Mesothelial cell of epicardium (in vitro differentiated cells): ENCODE measurements at regions not wholly inside any gene's neighbourhood (a gene's known extent, or its start where the extent isn't known, plus 50 kb on each side); places are given as distances from the start of the nearest gene placed in this dataset.

Source experiments
- DNase-seq, 2 experiments: peaks; one replicate each; pipeline ENCODE4 v3.0.0; 2021; ENCODE audit warnings: low spot score in 2 of 2; ENCODE audit not compliant: unreplicated experiment in 2 of 2
- H3K27ac Mint-ChIP-seq: 2 replicates; pipeline ENCODE4 v1.8.0; 2021; ENCODE audit warnings: mixed read lengths
- H3K27me3 Mint-ChIP-seq: 2 replicates; pipeline ENCODE4 v1.8.0; 2021; ENCODE audit warnings: low read depth, mixed read lengths
- H3K36me3 Mint-ChIP-seq: 2 replicates; pipeline ENCODE4 v1.8.0; 2021; ENCODE audit warnings: mixed read lengths
- H3K4me1 Mint-ChIP-seq: 2 replicates; pipeline ENCODE4 v1.8.0; 2021; ENCODE audit warnings: mixed read lengths
- H3K4me3 Mint-ChIP-seq: 2 replicates; pipeline ENCODE4 v1.8.0; 2021; ENCODE audit warnings: mild to moderate bottlenecking, moderate library complexity, mixed read lengths
- H3K9me3 Mint-ChIP-seq: 2 replicates; pipeline ENCODE4 v1.8.0; 2021; ENCODE audit warnings: mixed read lengths
- TF ChIP-seq, protein P1 (sequence below): fragments of 200-600 bp; sonication (generic); IDR thresholded peaks from one replicate; pipeline ENCODE4 v1.5.0; 2021; ENCODE audit warnings: antibody characterized with exemption; ENCODE audit not compliant: unreplicated experiment

GRCh38 chr20:10781526-10781925 lies 107.7 kb upstream of the JAG1 start:
- H3K27ac Mint-ChIP-seq, result no peak overlapping the region
- no peaks in the 10 kb centered on the region for H3K9me3 Mint-ChIP-seq
- H3K36me3 Mint-ChIP-seq, result no peaks in the 10 kb centered on the region
- H3K4me1 Mint-ChIP-seq, result peaks cover 13% of the 10 kb centered on the region
- no peak overlapping the region for H3K4me3 Mint-ChIP-seq
- no peak for DNase-seq
- H3K27me3 Mint-ChIP-seq, result peaks cover 69% of the 10 kb centered on the region
- TF ChIP-seq, protein P1, sequence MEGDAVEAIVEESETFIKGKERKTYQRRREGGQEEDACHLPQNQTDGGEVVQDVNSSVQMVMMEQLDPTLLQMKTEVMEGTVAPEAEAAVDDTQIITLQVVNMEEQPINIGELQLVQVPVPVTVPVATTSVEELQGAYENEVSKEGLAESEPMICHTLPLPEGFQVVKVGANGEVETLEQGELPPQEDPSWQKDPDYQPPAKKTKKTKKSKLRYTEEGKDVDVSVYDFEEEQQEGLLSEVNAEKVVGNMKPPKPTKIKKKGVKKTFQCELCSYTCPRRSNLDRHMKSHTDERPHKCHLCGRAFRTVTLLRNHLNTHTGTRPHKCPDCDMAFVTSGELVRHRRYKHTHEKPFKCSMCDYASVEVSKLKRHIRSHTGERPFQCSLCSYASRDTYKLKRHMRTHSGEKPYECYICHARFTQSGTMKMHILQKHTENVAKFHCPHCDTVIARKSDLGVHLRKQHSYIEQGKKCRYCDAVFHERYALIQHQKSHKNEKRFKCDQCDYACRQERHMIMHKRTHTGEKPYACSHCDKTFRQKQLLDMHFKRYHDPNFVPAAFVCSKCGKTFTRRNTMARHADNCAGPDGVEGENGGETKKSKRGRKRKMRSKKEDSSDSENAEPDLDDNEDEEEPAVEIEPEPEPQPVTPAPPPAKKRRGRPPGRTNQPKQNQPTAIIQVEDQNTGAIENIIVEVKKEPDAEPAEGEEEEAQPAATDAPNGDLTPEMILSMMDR, result no peak

- no peak overlapping the region for H3K4me3 Mint-ChIP-seq
- DNase-seq, result no peak
- no peaks in the 10 kb centered on the region for H3K36me3 Mint-ChIP-seq
- H3K4me1 Mint-ChIP-seq, result peaks cover 13% of the 10 kb centered on the region
- H3K27me3 Mint-ChIP-seq, result peaks cover 73% of the 10 kb centered on the region
- no peak overlapping the region for H3K27ac Mint-ChIP-seq
- H3K9me3 Mint-ChIP-seq, result peaks cover 7% of the 10 kb centered on the region
- TF ChIP-seq, protein P1, result no peak
Measured at GRCh38 chr20:10783707-10784553, 110.1 kb upstream of the JAG1 start.

DNA sequence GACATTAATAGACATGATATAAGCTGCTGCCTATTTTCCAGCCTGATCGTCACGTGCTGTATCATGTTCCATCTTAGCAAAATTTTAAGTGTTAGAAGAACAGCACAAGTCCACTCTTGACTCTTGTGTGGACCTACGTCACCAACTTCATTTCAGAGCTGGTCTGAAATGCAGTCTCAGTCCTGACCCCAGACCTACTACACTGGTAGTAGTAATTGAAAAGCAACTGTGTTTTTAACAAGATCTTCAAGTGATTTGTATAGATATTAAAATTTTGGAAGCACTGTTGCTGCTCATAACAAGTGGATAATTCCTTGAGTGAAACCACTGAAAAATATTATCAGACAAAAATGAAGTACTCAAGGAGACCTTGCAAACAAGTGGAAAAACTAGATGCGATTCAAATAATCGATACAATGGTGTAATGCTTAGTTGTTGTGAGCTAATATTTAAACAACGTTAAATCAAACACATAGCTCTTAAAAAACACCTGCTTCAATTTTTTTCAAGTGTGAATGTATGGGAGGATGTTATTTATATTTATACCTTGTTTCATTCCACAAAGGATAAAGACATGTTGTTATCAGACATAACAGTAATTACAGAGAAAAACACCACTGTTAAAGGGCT lies 110.9 kb upstream of the JAG1 start:
- Mint-ChIP-seq H3K27me3 (peaks cover 81% of the 10 kb centered on the region), H3K4me3 (no peak overlapping the region), H3K4me1 (peaks cover 13% of the 10 kb centered on the region), H3K27ac (no peak overlapping the region), H3K9me3 (peaks cover 9% of the 10 kb centered on the region), H3K36me3 (no peaks in the 10 kb centered on the region)
- DNase-seq, result no peak
- TF ChIP-seq, protein P1, result no peak

DNA sequence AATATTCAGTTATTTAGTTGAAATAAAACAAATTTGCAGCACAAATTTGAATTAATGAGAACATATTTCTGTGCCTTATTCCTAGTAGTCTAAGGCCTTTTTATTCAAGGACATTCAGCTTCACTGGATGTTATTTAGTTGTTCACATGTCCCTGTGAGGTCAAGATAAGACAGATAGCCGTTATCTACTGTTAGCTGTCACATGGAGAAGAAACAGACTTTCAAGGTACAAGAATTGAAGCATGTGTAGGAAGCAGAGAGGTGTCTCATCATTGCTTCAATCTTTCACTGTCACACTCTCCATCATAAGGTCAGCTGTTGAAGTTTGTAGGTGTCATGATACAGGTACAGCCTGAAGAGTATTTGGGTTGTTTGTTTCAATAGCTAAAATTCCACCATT lies 112.9 kb upstream of the JAG1 start:
- Mint-ChIP-seq H3K27ac (no peak overlapping the region), H3K9me3 (peaks cover 9% of the 10 kb centered on the region), H3K4me1 (peaks cover 2% of the 10 kb centered on the region), H3K27me3 (peaks cover 76% of the 10 kb centered on the region), H3K36me3 (no peaks in the 10 kb centered on the region), H3K4me3 (no peak overlapping the region)
- DNase-seq, result no peak
- TF ChIP-seq, protein P1, result no peak

- TF ChIP-seq, protein P1, result no peak
- H3K9me3 Mint-ChIP-seq, result peaks cover 13% of the 10 kb centered on the region
- peaks cover 73% of the 10 kb centered on the region for H3K27me3 Mint-ChIP-seq
- H3K27ac Mint-ChIP-seq, result no peak overlapping the region
- H3K4me1 Mint-ChIP-seq, result peaks cover 2% of the 10 kb centered on the region
- peaks cover 2% of the 10 kb centered on the region for H3K36me3 Mint-ChIP-seq
- DNase-seq, result no peak
- H3K4me3 Mint-ChIP-seq, result no peak overlapping the region
Measured at GRCh38 chr20:10788055-10788454, 114.3 kb upstream of the JAG1 start.
